ENCODE measurements at regions not wholly inside any gene's neighbourhood (a gene's known extent, or its start where the extent isn't known, plus 50 kb on each side); places are given as distances from the start of the nearest gene placed in this dataset.

- intact Hi-C loops (cut with DNase I): no loop called here
- Histone ChIP-seq H3K9me3 (no peaks in the 10 kb centered on the region), H3K27me3 (no peaks in the 10 kb centered on the region), H3K4me3 (no peak overlapping the region), H3K4me1 (no peaks in the 10 kb centered on the region), H3K36me3 (no peaks in the 10 kb centered on the region), H3K27ac (no peak overlapping the region)
- TF ChIP-seq POLR2A (IDR thresholded peaks at IDR 0.05): no peak
- no peak for TF ChIP-seq CTCF (IDR thresholded peaks at IDR 0.05)
- DNase-seq (no peak), ATAC-seq (no peak)
These were observed 1582.3 kb downstream of the EFNA5 start for GRCh38 chr5:106088462-106088861.

DNA sequence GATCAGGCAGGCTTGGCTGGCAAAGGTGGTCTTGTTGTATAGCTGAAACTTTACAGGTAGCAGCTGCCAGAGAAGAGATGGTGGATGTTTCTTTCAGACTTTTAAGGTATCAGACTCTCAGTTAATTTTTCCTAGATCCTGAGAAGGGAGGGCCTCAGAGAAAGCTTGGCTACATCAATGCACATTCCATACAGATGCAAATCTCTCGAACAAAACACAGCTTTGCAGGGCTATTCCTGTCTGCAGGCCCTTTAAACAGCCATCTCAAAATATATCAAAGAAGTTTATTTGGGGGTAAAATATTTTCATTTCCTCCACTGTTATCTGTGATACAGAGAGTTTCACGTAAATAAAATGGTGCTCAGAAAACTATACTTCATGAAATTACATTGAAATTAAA, 1584.4 kb downstream of the EFNA5 start:
- intact Hi-C loops (cut with DNase I): no loop called here
- Histone ChIP-seq H3K27ac (no peak overlapping the region), H3K9me3 (no peaks in the 10 kb centered on the region), H3K27me3 (no peaks in the 10 kb centered on the region), H3K4me1 (no peaks in the 10 kb centered on the region), H3K4me3 (no peak overlapping the region), H3K36me3 (no peaks in the 10 kb centered on the region)
- WGBS, 4 donors: 60 to 69% (median 67%) methylated on average over 2 of the region's 2 CpGs
- DNase-seq: no peak
- no peak for ATAC-seq
- TF ChIP-seq POLR2A (IDR thresholded peaks at IDR 0.05): no peak
- no peak for TF ChIP-seq CTCF (IDR thresholded peaks at IDR 0.05)

- Histone ChIP-seq H3K27ac (no peak overlapping the region), H3K36me3 (no peaks in the 10 kb centered on the region), H3K4me3 (no peak overlapping the region), H3K27me3 (no peaks in the 10 kb centered on the region), H3K4me1 (no peaks in the 10 kb centered on the region), H3K9me3 (no peaks in the 10 kb centered on the region)
- DNase-seq (no peak), ATAC-seq (no peak)
- intact Hi-C loops (cut with DNase I): no loop called here
- 59 to 69% (median 65%) methylated on average over 2 of the region's 2 CpGs for WGBS, 4 donors
- no peak for TF ChIP-seq CTCF (IDR thresholded peaks at IDR 0.05)
- no peak for TF ChIP-seq POLR2A (IDR thresholded peaks at IDR 0.05)
These were observed 1585.2 kb downstream of the EFNA5 start for GRCh38 chr5:106085556-106085955.

DNA sequence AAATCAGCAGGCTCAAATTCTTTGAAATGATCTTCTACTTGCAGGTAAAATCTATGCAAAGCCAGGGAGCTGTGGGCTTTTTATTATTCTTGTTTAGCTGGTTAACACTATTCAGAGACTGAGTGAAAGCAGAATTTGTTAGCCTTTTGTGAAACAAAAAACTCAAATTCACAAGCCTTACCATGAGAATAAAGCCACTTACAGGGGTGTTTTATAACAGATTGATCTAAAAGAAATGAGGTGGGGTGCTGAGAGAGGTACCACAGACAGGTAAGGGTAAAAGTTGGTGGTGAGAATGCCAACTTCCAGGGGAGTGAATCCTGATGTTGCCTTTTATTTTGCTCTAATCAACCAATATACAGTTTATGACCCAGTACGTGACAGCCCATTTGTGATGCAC, 1585.6 kb downstream of the EFNA5 start:
- 0 to 41% (median 21%) methylated on average over 1 of the region's 1 CpG for WGBS, 4 donors
- no peak for TF ChIP-seq CTCF (IDR thresholded peaks at IDR 0.05)
- no peak for TF ChIP-seq POLR2A (IDR thresholded peaks at IDR 0.05)
- no peak overlapping the region for H3K4me3 ChIP-seq
- H3K9me3 ChIP-seq: no peaks in the 10 kb centered on the region
- H3K36me3 ChIP-seq: no peaks in the 10 kb centered on the region
- H3K4me1 ChIP-seq: no peaks in the 10 kb centered on the region
- ATAC-seq (no peak), DNase-seq (no peak)
- intact Hi-C loops (cut with DNase I): no loop called here
- H3K27me3 ChIP-seq: no peaks in the 10 kb centered on the region
- H3K27ac ChIP-seq: no peak overlapping the region
